SK-N-SH (cell line): ENCODE measurements at regions not wholly inside any gene's neighbourhood (a gene's known extent, or its start where the extent isn't known, plus 50 kb on each side); places are given as distances from the start of the nearest gene placed in this dataset.

Source experiments
- CTCF ChIP-seq: fragments of 200-600 bp; sonication (generic); IDR thresholded peaks from 2 replicates; pipeline ENCODE4 v1.6.1; 2017; ENCODE audit warnings: antibody characterized with exemption, mild to moderate bottlenecking, moderate library complexity
- POLR2AphosphoS5 ChIP-seq: IDR thresholded peaks from 2 replicates; pipeline ENCODE4 v1.6.1; 2012; ENCODE audit warnings: low read depth, low read length
- SMC3 ChIP-seq: IDR thresholded peaks from 2 replicates; pipeline ENCODE4 v1.6.1; 2012; ENCODE audit warnings: low read depth, low read length, improper control_type of control experiment

DNA sequence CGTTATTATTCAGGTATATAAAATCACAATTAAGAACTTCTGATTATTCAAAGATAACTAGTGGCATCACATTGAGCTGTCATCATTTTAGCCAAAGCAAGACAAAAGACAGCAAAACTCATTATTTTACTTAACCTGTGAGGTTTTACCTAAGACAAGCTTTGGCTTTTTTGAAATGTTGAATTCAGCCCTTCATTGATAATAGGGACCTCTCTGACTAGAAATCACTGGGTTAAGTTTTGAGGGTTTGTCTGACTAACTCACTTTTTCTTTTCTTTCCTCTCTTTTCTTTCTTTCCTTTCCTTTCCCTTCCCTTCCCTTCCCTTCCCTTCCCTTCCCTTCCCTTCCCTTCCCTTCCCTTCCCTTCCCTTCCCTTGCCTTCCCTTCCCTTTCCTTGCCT is 244.2 kb downstream of the GRXCR1 start:
- TF ChIP-seq POLR2AphosphoS5 (no peak), CTCF (no peak), SMC3 (no peak)
